Activated CD4-positive, alpha-beta T cell treated with anti-CD3 and anti-CD28 coated beads, Interleukin-2, amount 50 U/mL, for 16 hours (primary cell): ENCODE measurements at regions not wholly inside any gene's neighbourhood (a gene's known extent, or its start where the extent isn't known, plus 50 kb on each side); places are given as distances from the start of the nearest gene placed in this dataset.
"Not testable (repeated sequence)": the region's sequence is repeated elsewhere in the genome, so short reads cannot be mapped to it uniquely, and the experiment has no call there.

Experiments
- DNase-seq: peaks from one replicate; pipeline ENCODE4 v3.0.0-alpha.2; 2020

DNA sequence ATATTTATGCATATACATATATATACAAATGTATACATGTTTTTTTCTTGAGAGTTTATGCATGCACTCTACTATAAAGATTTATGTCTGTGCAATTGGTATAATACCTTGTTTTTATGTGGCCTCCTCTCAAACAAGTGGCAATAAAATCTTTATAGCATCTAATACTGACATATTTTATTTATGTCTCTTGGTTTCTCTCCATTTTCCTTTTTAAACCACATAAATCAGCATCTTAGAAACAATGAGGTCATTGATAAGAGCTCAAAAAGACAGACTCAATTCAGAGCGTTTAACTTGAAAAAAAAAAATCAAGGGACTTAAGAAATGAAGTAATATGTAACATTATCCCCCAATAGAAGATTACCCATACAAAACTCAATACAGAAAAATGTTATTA lies 1442.2 kb upstream of the ALCAM start:
- no peak for DNase-seq

DNA sequence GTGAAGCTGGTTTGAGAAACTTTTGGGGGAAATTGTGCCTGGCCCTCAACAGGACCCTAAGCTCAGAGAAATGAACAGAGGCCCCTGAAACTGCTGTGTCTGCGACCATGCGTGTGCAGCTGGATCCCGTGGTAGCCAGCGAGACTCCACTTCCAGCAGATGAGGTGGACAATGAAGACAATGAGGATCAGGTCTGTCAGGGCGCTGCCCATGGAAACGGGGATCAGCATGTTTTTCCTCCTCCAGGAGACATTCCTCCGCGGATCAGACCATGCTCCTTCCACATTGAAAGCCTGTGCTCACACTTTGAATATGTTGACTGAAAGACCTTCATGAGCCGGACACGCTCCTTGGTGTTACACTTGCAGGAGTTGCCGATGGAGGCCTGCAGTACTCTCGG lies 1439.8 kb upstream of the ALCAM start:
- no peak for DNase-seq

DNA sequence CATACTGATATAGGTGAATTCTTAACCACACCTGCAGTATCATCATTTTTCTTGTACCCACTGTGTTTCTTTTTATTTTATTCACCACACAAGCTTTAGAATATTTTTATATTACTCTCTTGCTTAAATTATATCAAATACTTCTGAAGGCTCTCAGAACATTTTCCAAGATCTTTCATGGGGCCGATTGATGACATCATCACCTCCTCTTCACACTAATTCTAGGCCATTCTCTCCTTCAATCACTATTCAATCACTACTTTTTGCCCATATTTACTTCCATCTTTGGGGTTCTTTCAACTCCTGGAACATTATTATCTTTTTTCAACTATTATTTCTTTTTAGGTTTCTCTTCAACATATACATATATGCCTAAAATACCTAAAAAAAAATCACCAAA lies 1438.8 kb upstream of the ALCAM start:
- DNase-seq = no peak

DNA sequence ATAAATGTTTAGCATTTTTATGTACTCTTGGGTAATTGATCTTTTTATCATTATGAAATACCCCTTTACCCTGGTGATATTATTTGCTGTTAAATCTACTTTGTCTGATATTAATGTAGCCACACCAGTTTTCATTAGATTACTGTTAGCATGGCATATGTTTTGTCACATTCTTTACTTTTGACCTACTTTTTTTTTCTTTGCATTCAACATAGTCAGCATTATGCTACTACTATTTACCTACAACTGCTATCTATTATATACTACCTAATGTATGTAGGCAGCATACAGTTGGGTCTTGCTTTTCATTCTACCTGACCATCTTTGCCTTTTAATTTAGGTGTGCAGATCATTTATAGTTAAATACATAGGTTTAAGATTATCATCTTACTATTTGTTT lies 1429.6 kb upstream of the ALCAM start:
- no peak for DNase-seq

- no peak for DNase-seq
Observed at GRCh38 chr3:103947062-103947461, 1419.6 kb upstream of the ALCAM start.

GRCh38 chr3:103949693-103950092 lies 1417.0 kb upstream of the ALCAM start:
- no peak for DNase-seq

DNA sequence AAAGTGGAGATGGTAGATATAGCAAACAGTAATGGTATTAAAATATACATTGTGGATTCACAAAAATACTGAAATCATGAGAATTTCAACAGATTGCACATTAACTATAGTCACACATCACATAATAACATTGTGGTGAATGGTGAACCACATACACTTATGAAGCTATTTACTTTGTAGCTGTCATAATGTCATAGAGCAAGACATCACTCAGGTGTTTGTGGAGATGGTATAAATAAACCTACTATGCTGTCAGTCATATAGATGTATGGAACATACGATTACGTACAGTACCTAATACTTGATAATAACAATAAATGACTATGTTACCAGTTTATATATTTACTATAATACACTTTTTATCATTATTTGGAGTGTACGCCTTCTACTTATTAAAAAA lies 1416.0 kb upstream of the ALCAM start:
- no peak for DNase-seq

DNA sequence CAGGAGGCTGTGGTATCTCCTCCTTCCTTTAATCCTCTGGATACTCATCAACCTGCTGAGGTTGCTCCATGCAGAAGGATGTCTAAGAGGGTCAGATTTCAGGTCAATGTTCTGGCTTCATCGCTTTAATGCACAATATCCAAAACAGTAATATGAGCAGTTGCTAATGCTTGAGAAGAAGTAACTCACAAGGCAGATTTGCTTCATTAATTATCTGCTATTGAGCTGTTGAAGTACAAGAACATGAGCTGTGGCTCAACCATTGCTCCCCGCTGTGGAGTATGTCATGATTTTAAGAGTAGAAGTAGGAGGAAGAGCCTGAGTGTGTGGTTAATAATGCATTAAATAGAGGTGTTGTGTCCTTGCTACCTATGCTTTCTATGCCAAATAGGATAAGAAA lies 1412.9 kb upstream of the ALCAM start:
- no peak for DNase-seq

DNA sequence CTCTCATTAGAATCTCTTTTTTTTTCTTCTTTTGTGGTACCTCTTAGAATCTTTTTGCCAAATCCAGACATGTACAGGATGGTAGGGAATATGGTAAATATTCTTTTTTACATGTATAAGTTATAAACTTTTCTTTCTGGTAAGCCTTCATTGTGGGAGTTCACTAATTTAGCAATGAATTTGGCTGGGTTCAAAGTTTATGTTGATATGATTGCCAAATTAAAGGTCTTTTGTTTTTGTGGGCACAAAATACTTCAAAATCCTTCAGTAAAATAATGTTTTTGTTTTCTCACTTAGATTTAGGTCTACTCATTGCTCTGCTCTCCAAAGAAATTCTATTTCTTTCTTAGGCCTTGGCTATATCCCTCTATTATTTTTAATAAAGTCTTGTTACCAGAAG lies 1405.9 kb upstream of the ALCAM start:
- no peak for DNase-seq

DNA sequence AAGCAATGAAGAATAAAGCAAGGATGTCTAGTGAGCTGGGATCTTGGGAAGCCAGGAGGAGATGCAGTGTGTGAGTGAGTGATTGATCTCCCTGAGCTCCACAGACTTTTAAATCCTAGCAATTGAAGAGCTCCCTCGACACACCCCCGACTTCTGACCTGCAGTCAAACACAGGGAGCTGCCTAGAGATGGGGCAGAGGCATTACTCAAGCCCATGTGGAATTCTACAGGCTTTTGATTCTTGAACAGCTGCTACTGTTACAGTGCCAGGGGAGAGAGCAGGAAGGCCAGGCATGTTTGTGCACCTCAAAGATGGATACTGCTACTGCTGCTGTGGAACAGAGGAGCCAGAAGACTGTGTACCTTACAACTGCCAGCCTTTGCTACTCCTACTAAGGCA lies 1403.1 kb upstream of the ALCAM start:
- DNase-seq = no peak

DNA sequence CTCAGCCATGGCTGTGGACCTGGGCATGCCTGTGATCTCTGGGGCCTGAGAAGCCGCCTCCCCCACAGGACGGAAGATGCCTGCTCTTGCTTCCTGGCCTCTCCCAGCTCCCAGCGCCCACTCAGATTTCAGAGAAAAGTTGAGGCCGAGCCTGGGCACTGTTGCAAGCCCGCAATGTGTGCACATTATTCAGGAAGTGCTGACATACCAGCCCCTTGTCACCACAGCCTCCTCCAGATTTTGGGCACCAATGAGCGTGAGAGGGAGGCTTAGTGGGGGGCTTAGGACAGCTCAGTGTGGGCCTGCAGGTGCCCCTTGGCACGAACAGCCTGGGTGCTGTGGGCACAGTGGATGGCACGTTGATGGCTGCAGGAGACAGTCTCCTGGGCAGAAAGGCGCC lies 1400.9 kb upstream of the ALCAM start:
- DNase-seq = no peak

DNA sequence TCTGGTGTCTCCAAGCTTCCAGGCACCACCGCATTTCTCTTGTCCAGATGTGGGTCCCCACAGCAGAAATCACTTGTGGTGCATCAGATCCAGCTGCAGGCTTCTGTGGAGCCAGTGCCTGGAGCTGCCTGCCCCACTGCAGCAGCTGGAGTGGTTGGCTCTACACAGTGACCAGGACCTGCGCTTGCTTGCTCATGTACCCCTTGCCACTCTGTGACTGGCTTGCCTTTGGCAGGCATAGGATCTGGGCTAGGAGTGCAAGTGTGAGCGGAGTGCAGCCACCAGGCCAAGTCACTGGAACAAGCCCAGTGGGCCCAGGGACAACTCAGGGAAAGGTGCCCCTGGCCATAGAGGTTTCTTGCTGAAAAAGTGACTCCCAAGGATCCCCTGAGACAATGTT lies 1400.0 kb upstream of the ALCAM start:
- no peak for DNase-seq

DNA sequence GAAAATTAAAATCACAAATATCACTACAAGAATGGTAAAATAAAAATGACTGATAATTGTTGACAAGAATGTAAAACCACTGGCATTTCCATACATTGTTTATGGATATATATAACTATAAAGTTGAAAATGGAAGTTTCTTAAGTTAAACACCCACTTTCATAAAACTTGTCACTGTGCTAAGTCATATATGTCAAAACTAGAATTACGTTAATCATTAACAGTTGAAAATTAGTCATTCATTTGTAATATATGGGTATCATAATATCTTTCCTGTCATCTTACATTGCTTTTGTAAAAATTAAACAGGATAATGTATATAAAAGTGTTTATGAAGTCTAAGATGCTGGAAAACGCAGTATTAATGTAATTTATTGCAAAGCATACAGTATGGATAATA lies 1398.6 kb upstream of the ALCAM start:
- no peak for DNase-seq

DNA sequence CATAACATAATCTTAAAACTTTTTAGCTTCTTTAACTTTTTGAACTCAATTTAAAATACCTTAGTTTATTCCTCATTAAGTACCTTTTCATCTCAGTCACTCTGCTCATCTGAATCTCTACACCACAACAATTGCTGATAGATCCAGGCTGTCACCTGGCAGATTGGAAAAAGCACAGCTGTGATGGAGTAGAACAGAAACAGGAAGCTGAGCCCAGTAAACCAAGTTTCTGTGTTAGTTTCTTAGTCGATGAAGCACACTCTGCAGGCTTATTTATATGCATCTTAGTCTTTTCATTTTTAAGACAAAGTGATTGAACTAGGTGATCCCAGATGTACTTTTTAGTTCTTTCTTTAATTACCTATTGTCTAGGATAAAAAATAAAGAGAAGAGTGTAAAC lies 1398.0 kb upstream of the ALCAM start:
- DNase-seq = no peak

GRCh38 chr3:103976931-103977339 lies 1389.8 kb upstream of the ALCAM start:
- DNase-seq = no peak

- no peak for DNase-seq
Observed at GRCh38 chr3:103977417-103977816, 1389.3 kb upstream of the ALCAM start.

DNA sequence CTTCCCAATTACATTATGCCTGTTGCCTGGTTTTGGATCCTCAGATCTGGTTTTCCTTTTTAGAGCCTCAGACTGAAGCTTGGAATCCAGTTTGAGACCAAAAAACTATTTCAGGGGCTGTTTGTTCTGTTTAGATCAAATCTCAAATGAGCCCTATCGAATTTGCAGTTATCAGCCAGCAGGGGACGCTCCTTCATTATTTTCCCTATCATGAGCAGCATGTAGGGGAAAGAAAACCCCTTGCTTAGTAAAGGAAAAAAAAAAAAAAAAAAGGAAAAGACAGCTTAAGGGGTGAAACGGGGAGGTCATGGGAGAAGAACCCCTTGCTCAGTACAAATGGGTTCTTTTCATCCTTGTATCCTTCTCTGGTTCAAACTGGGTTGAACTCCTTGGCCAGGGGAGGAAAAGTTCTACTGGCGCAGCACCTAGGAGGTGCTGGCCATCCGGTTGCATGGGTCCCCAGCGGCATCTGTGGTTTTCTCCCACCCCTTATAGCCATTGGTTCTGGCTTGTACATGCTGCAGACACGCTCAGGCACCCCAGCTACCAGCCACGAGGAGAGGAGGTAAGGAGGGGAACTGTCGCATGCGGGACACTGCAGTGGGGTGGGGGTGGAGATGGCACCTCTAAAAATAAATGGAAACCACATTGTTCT lies 1375.1 kb upstream of the ALCAM start:
- peak; percentile 6 for DNase-seq

- no peak for DNase-seq
Observed at GRCh38 chr3:103992469-103992868, 1374.2 kb upstream of the ALCAM start.

GRCh38 chr3:104004956-104005355 lies 1361.8 kb upstream of the ALCAM start:
- DNase-seq = no peak

- no peak for DNase-seq
Observed at GRCh38 chr3:104005815-104006214, 1360.9 kb upstream of the ALCAM start.

DNA sequence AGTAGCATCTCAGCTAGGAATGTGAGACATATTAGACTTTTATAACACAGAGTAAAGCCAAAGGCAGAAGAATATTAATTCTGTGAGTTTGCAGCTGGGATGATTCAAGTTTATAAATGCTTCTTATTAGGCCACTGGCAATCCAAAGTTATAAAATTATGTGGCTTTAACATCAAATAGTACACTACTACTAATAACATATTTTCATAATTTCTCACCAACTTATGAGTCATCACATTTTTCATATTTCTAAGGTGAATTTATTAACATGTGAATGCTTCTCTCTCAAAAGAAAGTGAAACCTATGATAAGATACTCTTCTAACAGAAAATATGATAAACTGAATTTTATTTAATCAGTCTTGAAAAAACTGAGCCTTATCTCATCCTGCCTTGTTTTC lies 1348.2 kb upstream of the ALCAM start:
- no peak for DNase-seq

DNA sequence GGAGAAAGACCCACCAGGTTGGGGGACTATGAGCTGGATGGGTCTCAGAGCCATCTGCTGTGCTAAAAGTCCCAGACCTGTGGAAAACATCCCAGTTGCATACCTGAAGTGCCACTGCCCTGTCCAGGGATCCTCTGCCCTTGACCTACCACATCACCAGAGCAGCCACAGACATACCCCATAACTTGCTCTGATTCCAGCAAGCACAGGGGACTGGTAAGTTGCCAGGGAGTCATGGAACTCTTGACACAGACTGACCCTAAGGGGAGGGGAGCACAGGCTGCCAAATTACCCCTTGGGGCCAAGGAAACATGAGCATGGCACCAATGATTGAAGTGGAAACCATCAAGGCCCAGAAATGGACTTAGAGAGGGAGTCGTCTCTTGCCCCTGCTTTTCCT lies 1335.1 kb upstream of the ALCAM start:
- no peak for DNase-seq

- no peak for DNase-seq
Observed at GRCh38 chr3:104032283-104032682, 1334.4 kb upstream of the ALCAM start.

- DNase-seq = no peak
Observed at GRCh38 chr3:104040896-104041295, 1325.8 kb upstream of the ALCAM start.

DNA sequence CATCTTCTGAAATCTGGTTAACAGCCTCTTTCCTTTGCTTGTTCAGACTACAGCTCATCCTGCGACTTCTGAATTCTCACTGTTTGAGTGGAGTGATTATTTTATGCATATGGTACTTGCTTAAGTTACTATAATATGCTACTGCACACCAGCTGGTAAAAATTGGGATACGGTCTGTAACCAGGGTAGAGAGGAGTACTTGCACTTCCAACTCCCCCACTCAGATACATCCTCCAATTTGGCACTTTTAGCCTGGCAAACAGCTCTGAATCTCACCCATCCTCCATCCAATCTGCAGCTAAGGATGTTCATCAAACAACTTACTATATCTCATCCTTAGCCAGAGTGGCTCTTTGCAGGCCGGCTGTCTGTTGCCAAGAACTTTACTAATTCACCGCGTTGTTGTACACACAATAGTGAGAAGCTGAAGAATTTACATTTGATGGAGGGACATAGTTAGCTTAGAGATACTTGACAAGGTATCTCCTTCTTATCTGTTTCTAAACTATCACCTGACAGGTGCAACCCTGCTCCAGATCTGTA lies 1323.6 kb upstream of the ALCAM start:
- DNase-seq = not testable (repeated sequence)
